Adrenal gland (tissue), 5 donors: ENCODE measurements at regions not wholly inside any gene's neighbourhood (a gene's known extent, or its start where the extent isn't known, plus 50 kb on each side); places are given as distances from the start of the nearest gene placed in this dataset.

Source experiments
- CTCF ChIP-seq, 6 experiments: fragments of 450-650 bp in 4 of 6; fragments of 200-600 bp in 2 of 6; sonication (generic) in 1 of 6; IDR thresholded peaks; 1 replicate in 5 of 6; 2 replicates in 1 of 6; pipeline versions ENCODE4 v1.5.1 to v1.8.0; 2016 to 2021; ENCODE audit warnings: antibody characterized with exemption in 6 of 6, mild to moderate bottlenecking in 2 of 6, moderate library complexity in 1 of 6
- POLR2A ChIP-seq, 2 donors: fragments of 450-650 bp; IDR thresholded peaks; one replicate each; pipeline ENCODE4 v1.6.1; 2017; ENCODE audit warnings: antibody characterized with exemption in 2 of 2, mild to moderate bottlenecking in 2 of 2, moderate library complexity in 1 of 2
- donor health status: DM: no; HTN: no; CAD: no.

- TF ChIP-seq CTCF (IDR thresholded peaks at IDR 0.05) (no peak), POLR2A (IDR thresholded peaks at IDR 0.05) (no peak)
Observed at GRCh38 chr2:12796657-12797056, 79.9 kb downstream of the TRIB2 start.
